ENCODE measurements at regions not wholly inside any gene's neighbourhood (a gene's known extent, or its start where the extent isn't known, plus 50 kb on each side); places are given as distances from the start of the nearest gene placed in this dataset.
"Not testable (repeated sequence)": the region's sequence is repeated elsewhere in the genome, so short reads cannot be mapped to it uniquely, and the experiment has no call there.

DNA sequence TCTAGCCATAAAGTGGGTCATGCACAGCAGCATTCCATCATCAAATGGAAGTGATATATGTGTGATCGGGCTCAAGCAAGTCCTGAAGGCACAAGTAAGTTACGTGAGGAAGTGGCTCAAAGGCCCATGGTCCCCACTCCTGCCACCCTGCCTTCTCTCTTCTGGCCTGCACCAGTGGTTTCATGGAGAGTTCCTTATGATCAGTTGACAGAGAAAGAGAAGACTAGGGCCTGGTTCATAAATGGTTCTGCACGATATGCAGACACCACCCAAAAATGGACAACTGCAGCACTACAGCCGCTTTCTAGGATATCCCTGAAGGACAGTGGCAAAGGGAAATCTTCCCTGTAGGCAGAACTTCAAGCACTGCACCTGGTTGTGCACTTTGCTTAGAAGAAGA lies 412.6 kb upstream of the SMIM21 start:
- no TSS peak for BruUV-seq (replicated peaks)
- Histone ChIP-seq H3K79me2 (ENCODE audit: control insufficient read depth, insufficient read depth, low read length) (no peaks in the 10 kb centered on the region), H4K20me1 (replicated peaks; ENCODE audit: control insufficient read depth, insufficient read depth, low read length) (no peaks in the 10 kb centered on the region), H3K4me3 (no peak overlapping the region), H3K4me2 (ENCODE audit: insufficient read depth, low read length) (no peak overlapping the region), H3K4me1 (replicated peaks in 1 of 2; ENCODE audit: control insufficient read depth in 2 of 2, insufficient read depth in 2 of 2, low read length in 2 of 2) (no peaks in the 10 kb centered on the region), H3K9me1 (ENCODE audit: control insufficient read depth, insufficient read depth, low read length) (no peaks in the 10 kb centered on the region), H3K9me3 (replicated peaks; ENCODE audit: control insufficient read depth, insufficient read depth, low read depth, low read length) (no peaks in the 10 kb centered on the region), H3K27me3 (ENCODE audit: control insufficient read depth in 2 of 2, insufficient read depth in 2 of 2, low read length in 2 of 2) (no peaks in the 10 kb centered on the region), H3K9ac (ENCODE audit: insufficient read depth in 1 of 2, low read depth in 2 of 2, low read length in 2 of 2) (no peak overlapping the region), H3K36me3 (ENCODE audit: control insufficient read depth, insufficient read depth, low read length) (no peaks in the 10 kb centered on the region), H2AFZ (ENCODE audit: low read depth, low read length) (no peak overlapping the region), H3K27ac (ENCODE audit: extremely low read depth, low read depth, low read length) (no peak overlapping the region)
- FAIRE-seq: no peak
- ATAC-seq: no peak
- intact Hi-C loops (cut with micrococcal nuclease): no loop called here
- 0% methylated on average over 1 of the region's 4 CpGs for WGBS (ENCODE audit: insufficient coverage, low coverage, missing lambda C conversion rate)
- ChIA-PET POLR2A (no interaction called here), CTCF (ENCODE audit: low intra/inter-chr PET ratio) (no interaction called here)
- no peak for TF ChIP-seq SRSF3 (IDR thresholded peaks at IDR 0.05; ENCODE audit: insufficient read depth, low read length)
- no peak for TF ChIP-seq ZNF695 (CRISPR knock-in tag; IDR thresholded peaks at IDR 0.05)
- TF ChIP-seq KLF10 (CRISPR knock-in tag; IDR thresholded peaks at IDR 0.05): no peak
- no peak for TF ChIP-seq ZFPM2 (CRISPR knock-in tag; IDR thresholded peaks at IDR 0.05)
- TF ChIP-seq BCOR (IDR thresholded peaks at IDR 0.05): no peak
- in situ Hi-C loops (cut with MboI): no loop called here
- DNase-seq (ENCODE audit: extremely low read depth in 1 of 4, low spot score in 3 of 4): no peak

DNA sequence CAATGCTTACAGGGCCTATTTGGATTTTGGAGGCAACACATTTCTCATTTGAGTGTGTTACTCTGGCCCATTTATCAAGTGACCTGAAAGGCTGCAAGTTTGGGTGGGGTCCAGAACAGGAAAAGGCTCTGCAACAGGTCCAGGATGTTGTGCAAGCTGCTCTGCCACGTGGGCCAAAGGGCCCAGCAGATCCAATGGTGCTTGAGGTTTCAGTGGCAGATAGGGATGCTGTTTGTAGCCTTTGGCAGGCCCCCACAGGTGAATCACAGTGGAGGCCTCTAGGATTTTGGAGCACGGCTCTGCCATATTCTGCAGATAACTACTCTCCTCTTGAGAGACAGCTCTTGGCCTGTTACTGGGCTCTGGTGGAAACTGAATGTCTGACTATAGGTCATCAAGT lies 412.2 kb upstream of the SMIM21 start:
- H3K27ac ChIP-seq (ENCODE audit: extremely low read depth, low read depth, low read length); H3K4me1 ChIP-seq (replicated peaks in 1 of 2; ENCODE audit: control insufficient read depth in 2 of 2, insufficient read depth in 2 of 2, low read length in 2 of 2); BruUV-seq (replicated peaks); H2AFZ ChIP-seq (ENCODE audit: low read depth, low read length); H3K27me3 ChIP-seq (ENCODE audit: control insufficient read depth in 2 of 2, insufficient read depth in 2 of 2, low read length in 2 of 2); in situ Hi-C loops (cut with MboI); POLR2A ChIA-PET; FAIRE-seq; H3K4me3 ChIP-seq; H3K79me2 ChIP-seq (ENCODE audit: control insufficient read depth, insufficient read depth, low read length); H3K4me2 ChIP-seq (ENCODE audit: insufficient read depth, low read length); intact Hi-C loops (cut with micrococcal nuclease); H3K9me1 ChIP-seq (ENCODE audit: control insufficient read depth, insufficient read depth, low read length); ATAC-seq; DNase-seq (ENCODE audit: extremely low read depth in 1 of 4, low spot score in 3 of 4); H3K36me3 ChIP-seq (ENCODE audit: control insufficient read depth, insufficient read depth, low read length); CTCF ChIA-PET (ENCODE audit: low intra/inter-chr PET ratio); H4K20me1 ChIP-seq (replicated peaks; ENCODE audit: control insufficient read depth, insufficient read depth, low read length); H3K9me3 ChIP-seq (replicated peaks; ENCODE audit: control insufficient read depth, insufficient read depth, low read depth, low read length); H3K9ac ChIP-seq (ENCODE audit: insufficient read depth in 1 of 2, low read depth in 2 of 2, low read length in 2 of 2): not testable (repeated sequence)
- 0% methylated on average over 2 of the region's 2 CpGs for WGBS (ENCODE audit: insufficient coverage, low coverage, missing lambda C conversion rate)

Data from K562 (cell line).